GM19035 (cell line): ENCODE measurements at regions not wholly inside any gene's neighbourhood (a gene's known extent, or its start where the extent isn't known, plus 50 kb on each side); places are given as distances from the start of the nearest gene placed in this dataset.

Experiments
- ATAC-seq: cut with Tn5 transposase; IDR thresholded peaks from one replicate; pipeline ENCODE4 v1.9.1; 2021; ENCODE audit not compliant: unreplicated experiment

- ATAC-seq, result no peak
Observed at GRCh38 chr16:63096857-63097256, 1060.6 kb upstream of the CDH8 start.

DNA sequence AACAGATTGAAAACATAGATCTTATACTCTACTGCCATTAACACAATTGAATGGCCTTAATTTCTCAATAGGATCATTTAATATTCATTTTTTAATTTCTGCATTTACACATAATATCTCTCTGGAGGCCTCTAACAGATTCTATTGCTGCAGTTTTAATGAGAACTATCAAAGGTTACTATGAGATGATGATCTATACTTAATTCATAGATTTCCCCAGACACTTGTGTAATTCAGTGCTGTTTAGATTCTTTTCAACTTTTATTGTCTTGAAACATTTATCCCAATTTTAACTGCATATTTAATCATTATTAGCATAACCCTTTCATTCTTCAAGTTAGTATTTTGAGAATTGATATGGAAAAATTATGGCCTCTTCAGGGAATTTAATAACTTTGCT is 1056.5 kb upstream of the CDH8 start:
- no peak for ATAC-seq

DNA sequence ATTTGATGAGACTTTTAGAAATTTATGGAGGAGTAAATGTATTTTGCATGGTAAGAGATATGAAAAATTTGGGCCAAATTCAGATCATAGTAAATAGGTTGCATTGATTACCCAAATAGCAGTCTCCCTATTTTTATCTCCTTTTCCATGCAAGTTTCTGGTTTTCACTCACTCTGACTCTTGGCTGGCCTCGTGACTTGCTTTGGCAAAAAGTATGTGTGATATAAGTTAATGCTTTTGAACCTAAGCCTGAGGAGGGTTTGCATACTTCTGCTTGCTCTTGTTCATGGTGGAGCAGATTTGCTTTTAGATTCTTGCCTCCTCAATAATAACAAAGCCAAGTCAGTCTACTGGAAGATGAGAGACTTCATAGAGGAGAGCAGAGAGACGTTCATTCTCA is 1045.9 kb upstream of the CDH8 start:
- no peak for ATAC-seq

- no peak for ATAC-seq
Observed at GRCh38 chr16:63080746-63081145, 1044.5 kb upstream of the CDH8 start.

- no peak for ATAC-seq
Observed at GRCh38 chr16:63069047-63069446, 1032.8 kb upstream of the CDH8 start.

- ATAC-seq, result no peak
Observed at GRCh38 chr16:63067141-63067540, 1030.9 kb upstream of the CDH8 start.

DNA sequence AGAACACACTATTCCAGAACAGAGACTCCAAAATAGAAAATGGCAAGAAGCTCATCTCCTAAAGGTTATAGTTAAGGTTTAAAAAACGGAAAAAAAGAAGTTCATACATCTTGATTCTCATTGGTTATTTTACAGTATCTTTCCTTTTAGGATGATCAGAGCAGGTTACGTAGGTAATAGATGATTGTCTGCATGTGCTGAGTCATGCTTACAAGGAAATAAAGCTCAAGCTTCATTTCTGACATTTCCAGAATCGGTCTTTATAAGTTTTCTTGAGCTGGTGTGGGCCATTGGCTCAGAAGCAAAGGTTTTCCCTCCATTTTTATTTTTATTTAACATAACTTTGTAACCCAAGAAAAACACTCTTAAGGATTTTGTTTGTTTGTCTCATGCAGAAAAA is 1030.3 kb upstream of the CDH8 start:
- no peak for ATAC-seq

- ATAC-seq, result no peak
Observed at GRCh38 chr16:63061319-63061718, 1025.1 kb upstream of the CDH8 start.

DNA sequence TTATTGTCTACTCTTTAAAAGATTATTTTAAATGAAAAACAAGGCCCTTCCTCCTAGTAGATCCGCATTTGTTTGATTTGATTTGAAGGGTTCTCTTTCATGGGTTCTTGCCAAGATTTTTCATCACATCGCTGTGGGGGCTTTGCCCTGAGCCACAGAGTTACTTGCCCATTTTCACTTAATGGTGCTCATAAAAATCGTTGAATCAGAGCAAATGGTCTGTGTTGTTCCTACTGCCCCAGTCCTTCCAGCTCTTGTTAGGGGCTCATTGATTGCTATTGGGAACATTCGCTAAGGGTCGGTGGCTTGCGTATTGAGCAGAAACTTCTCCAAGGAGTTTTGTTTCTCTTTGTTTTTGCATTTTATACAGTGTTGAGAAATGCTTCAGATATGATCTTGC is 1023.4 kb upstream of the CDH8 start:
- ATAC-seq, result no peak

- ATAC-seq, result no peak
Observed at GRCh38 chr16:63057341-63057740, 1021.1 kb upstream of the CDH8 start.

DNA sequence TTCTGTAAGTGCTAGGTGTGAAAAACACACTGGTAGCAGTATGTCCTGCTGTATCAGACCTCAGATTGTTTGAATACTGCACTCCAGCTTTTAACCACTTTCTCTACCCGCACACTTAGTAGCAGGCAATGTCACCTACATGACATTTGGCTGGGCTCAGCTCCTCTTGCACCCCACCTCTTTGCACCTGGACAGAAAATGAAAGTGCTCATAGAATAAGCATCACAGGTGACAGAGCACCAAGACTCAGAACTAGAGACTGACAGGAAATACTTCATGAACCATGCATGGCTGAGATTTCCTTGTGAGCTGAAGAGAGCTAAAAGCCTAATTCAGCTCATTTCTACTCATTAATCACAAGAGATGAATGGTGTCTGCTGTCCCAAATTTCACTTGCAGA is 1014.2 kb upstream of the CDH8 start:
- ATAC-seq, result no peak

- no peak for ATAC-seq
Observed at GRCh38 chr16:63038397-63039106, 1002.3 kb upstream of the CDH8 start.

DNA sequence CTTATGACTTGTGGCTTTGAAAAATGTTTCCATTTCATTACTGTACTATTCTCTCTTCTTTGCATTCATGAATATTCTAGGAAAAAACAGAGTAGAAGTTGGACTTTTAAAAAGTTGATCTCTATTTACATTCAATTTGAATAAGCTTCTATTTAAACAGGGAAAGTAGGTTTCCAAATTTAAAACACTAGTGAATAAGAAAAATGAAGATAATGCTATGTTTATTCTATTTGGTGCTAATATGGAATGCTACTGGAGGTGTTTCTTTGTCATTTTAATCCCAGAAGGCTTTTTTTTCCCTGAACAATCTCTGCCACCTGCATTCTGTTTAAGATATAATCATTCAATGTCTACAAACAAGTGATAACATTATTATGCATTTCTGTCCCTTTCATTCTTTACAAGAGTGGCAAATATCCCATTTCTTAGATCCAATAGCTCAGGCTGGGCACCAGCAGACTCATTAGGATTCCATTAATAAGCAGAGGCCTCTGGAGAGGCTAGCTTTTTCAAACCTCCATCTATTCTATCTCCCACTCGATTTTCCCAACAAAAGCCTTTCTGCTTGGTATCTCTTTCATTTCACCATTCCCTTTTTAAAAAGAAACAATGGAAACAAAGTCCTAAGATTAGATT is 1001.6 kb upstream of the CDH8 start:
- ATAC-seq, result no peak

- no peak for ATAC-seq
Observed at GRCh38 chr16:63018581-63019223, 982.5 kb upstream of the CDH8 start.

DNA sequence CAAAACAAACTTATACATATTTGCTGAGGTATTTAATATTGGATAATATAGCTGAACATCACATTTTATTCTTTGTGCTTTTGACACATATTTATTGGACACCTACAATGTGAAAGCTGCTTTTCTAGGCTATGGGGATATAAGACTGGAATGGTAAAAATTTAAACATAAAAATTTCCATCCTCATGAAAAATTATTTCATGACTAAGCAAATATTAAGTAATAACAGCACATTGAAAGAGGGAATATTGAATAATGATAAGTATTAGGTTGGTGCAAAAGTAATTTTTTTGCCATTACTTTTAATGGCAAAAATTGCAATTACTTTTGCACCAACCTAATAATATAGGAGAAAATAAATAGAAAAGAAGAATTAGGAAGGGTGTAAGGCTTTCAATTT is 972.5 kb upstream of the CDH8 start:
- no peak for ATAC-seq

GRCh38 chr16:63005356-63005755 is 969.1 kb upstream of the CDH8 start:
- ATAC-seq, result no peak

GRCh38 chr16:62989480-62989879 is 953.2 kb upstream of the CDH8 start:
- no peak for ATAC-seq

DNA sequence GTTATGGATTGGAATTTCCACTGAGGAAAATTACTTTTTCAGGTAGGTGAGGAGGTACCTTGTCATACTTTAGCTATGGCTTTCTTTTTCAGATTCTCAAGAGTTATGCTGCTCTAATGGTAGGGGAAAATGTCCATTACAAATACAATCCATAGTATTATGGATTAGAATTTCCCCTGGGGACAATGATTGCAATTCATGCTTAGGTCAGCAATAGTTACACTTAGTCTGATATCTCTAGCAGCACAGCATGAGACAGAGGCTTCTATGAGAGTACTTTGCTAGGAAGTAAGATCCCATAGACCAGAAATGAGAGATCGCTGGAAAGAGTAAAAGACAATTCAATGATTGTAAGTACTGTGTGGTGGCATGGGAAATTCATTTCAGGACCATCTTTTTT is 949.5 kb upstream of the CDH8 start:
- ATAC-seq, result no peak

GRCh38 chr16:62978451-62978850 is 942.2 kb upstream of the CDH8 start:
- no peak for ATAC-seq

DNA sequence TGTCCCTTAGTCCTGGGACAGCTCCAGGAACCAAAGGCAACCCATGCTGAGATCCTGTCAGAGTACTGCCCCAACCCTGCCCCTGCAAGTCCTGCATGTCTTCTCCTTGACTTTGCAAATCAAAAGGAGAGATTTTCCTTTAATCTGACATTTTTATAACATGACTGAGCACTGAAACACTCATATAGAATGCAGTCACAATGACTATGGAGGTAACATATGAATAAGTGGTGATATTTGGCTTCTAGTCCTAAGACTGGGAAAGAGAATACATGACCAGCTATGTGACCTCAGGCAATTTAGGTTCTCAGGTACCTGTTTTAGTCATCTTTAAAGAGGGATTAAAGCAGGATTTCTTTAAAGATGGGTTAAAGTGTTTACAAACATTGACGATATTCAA is 941.6 kb upstream of the CDH8 start:
- ATAC-seq, result no peak

- ATAC-seq, result no peak
Observed at GRCh38 chr16:62974424-62974823, 938.2 kb upstream of the CDH8 start.

- no peak for ATAC-seq
Observed at GRCh38 chr16:62970851-62971250, 934.6 kb upstream of the CDH8 start.
